Body of pancreas (tissue), 4 donors: ENCODE measurements at regions not wholly inside any gene's neighbourhood (a gene's known extent, or its start where the extent isn't known, plus 50 kb on each side); places are given as distances from the start of the nearest gene placed in this dataset.

Experiments
- CTCF ChIP-seq, 7 experiments: fragments of 450-650 bp in 4 of 7; fragments of 200-600 bp in 3 of 7; sonication (generic) in 3 of 7; IDR thresholded peaks; one replicate each; pipeline ENCODE4 v1.5.1; 2016 to 2019; ENCODE audit warnings: antibody characterized with exemption in 7 of 7
- POLR2A ChIP-seq, 3 donors: fragments of 450-650 bp; IDR thresholded peaks; one replicate each; pipeline ENCODE4 v1.6.1; 2016; ENCODE audit warnings: antibody characterized with exemption in 3 of 3, mild to moderate bottlenecking in 2 of 3

GRCh38 chr2:173584676-173585458 lies 230.2 kb downstream of the CDCA7 start:
- TF ChIP-seq CTCF (IDR thresholded peaks at IDR 0.05) (no peak), POLR2A (IDR thresholded peaks at IDR 0.05) (no peak)
